Omental fat pad (tissue), 3 donors: ENCODE measurements at regions not wholly inside any gene's neighbourhood (a gene's known extent, or its start where the extent isn't known, plus 50 kb on each side); places are given as distances from the start of the nearest gene placed in this dataset.
"Not testable (repeated sequence)": the region's sequence is repeated elsewhere in the genome, so short reads cannot be mapped to it uniquely, and the experiment has no call there.

Experiments used
- ATAC-seq: fragments of 150-250 bp; one replicate; pipeline ENCODE4 v1.9.1; 2016; ENCODE audit warnings: mild to moderate bottlenecking, moderate library complexity; ENCODE audit not compliant: low FRiP score
- DNase-seq: peaks from one replicate; pipeline ENCODE4 v3.0.0-alpha.2; 2019; ENCODE audit warnings: low spot score
- TF ChIP-seq, protein P1 (sequence below), 3 donors: fragments of 450-650 bp; IDR thresholded peaks; one replicate each; pipeline ENCODE4 v1.5.1; 2016 to 2017; ENCODE audit warnings: antibody characterized with exemption in 3 of 3, mild to moderate bottlenecking in 3 of 3, moderate library complexity in 2 of 3

DNA sequence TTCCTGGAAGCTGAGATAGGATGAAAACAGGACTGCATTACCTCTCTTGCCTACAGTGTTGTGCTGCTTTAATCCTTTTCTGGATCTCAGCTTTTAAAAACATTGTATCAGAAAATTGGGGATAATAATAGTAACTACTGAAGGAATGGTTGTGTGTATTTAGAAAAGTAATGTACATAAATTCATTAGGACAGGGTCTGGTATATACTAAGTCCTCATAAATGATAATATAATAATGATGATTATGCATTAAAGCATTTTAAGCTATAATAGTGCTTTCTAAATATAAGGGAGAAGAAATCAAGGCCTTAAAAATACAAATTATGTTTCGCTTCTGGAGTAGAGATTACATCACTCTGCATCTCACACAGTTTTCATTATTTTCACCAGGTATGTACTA is 530.1 kb downstream of the ZNF385D start:
- ATAC-seq (no peak), DNase-seq (no peak)
- TF ChIP-seq, protein P1, sequence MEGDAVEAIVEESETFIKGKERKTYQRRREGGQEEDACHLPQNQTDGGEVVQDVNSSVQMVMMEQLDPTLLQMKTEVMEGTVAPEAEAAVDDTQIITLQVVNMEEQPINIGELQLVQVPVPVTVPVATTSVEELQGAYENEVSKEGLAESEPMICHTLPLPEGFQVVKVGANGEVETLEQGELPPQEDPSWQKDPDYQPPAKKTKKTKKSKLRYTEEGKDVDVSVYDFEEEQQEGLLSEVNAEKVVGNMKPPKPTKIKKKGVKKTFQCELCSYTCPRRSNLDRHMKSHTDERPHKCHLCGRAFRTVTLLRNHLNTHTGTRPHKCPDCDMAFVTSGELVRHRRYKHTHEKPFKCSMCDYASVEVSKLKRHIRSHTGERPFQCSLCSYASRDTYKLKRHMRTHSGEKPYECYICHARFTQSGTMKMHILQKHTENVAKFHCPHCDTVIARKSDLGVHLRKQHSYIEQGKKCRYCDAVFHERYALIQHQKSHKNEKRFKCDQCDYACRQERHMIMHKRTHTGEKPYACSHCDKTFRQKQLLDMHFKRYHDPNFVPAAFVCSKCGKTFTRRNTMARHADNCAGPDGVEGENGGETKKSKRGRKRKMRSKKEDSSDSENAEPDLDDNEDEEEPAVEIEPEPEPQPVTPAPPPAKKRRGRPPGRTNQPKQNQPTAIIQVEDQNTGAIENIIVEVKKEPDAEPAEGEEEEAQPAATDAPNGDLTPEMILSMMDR (IDR thresholded peaks at IDR 0.05), result no peak

DNA sequence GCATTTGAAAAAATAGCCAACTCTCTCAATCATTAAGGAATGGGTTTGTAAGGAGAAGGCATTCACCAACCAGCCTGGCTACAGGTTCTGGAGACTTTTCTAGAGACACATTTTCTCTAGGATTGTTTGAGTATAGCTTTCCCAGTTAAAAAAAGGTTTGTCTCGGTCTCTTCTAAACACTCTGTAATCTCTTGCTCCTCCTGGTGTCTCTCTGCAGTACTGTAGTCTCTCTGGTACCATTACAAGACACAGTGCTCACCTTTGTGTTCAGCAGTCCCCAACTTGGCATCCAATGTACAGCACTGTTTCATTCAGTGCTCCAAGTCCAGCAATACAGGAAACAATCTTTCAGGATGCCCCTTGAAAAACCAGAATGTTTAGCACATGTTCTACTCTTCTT is 534.4 kb downstream of the ZNF385D start:
- TF ChIP-seq, protein P1 (IDR thresholded peaks at IDR 0.05), result no peak
- DNase-seq, result no peak
- ATAC-seq, result no peak

DNA sequence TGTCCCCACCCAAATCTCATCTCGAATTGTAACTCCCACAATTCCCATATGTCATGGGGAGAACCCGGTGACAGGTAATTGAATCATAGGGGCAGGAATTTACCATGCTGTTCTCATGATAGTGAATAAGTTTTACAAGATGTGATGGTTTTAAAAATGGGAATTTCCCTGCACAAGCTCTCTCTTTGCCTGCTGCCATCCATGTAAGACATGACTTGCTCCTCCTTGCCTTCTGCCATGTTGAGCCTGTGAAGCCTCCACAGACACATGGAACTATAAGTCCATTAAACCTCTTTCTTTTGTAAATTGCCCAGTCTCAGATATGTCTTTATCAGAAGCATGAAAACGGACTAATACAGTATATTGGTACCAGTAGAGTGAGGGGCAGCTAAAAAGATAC is 546.9 kb downstream of the ZNF385D start:
- ATAC-seq, DNase-seq: not testable (repeated sequence)

DNA sequence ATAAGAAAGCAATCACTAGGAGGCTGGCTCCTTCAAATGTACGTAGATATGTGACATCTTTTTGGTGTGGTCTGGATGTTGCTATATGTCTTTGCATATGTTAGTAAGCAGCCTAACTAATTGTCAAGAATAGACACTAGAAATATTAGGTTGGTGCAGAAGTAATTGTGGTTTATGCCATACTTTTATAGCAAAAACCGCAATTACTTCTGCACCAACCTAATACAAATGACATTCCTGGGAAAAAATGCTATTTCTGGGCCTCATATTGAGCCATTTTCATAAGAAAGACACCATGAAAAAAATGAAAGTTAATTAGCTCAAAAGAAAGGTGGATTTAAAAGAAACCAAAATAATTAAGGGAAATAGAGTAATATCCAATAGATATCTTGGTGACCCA is 555.8 kb downstream of the ZNF385D start:
- DNase-seq (no peak), ATAC-seq (no peak)
- TF ChIP-seq, protein P1 (IDR thresholded peaks at IDR 0.05), result no peak

DNA sequence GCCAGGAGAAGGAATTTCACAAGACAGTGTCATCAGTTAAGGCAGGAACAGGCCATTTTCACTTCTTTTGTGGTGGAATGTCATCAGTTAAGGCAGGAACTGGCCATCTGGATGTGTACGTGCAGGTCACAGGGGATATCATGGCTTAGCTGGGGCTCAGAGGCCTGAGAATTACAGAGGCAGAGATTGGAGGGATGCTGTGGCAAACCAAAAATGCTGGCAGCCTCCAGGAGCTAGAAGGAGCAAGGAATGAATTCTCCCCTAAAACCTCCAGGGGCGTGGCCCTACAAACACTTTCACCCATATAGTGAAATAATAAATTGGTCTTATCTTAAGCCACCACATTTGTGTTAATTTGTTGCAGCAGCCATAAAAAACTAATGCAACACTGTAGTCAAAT is 557.0 kb downstream of the ZNF385D start:
- not testable (repeated sequence) for DNase-seq, ATAC-seq

DNA sequence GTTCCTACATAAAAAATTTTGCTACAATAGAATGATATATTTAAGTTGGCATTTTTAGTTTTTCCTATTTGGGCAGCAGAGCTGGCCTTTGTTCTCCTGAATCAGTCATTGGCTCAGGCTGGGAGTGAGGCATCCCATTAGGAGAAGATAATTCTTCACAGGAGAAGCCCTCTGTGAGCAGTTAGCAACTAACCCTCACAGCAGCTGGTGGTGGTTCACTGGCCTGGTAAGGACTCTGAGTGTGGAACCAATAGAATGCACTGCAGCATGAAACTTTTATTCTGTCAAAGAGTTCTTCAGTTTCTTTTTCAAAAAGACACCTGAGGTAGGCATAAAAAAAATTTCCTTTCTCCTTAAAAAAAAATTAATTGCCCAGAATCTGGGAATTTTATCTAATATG is 562.6 kb downstream of the ZNF385D start:
- no peak for DNase-seq
- no peak for ATAC-seq
- TF ChIP-seq, protein P1 (IDR thresholded peaks at IDR 0.05), result no peak

DNA sequence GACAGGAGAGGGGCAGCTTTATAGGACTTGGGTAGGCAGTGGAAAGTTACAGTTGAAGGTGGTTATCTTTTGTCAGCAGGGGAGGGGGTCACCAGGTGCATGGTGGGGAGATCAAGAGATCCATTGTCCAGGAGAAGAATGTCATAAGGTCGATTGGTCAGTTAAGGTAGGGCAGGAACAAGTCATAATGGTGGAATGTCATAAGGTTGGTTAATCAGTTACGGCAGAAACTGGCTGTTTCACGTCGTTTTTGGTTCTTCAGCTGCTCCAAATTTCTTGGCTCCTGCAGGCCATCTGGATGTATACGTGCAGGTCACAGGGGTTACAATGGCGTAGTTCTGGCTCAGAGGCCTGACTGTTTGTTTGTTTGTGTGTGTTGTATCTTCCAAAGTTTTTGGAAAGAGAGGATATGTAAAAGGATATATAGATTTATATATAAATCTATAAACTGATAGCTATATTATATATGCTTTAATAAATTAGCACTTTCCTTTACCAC is 565.1 kb downstream of the ZNF385D start:
- no peak for DNase-seq
- no peak for ATAC-seq
- TF ChIP-seq, protein P1 (IDR thresholded peaks at IDR 0.05), result no peak

DNA sequence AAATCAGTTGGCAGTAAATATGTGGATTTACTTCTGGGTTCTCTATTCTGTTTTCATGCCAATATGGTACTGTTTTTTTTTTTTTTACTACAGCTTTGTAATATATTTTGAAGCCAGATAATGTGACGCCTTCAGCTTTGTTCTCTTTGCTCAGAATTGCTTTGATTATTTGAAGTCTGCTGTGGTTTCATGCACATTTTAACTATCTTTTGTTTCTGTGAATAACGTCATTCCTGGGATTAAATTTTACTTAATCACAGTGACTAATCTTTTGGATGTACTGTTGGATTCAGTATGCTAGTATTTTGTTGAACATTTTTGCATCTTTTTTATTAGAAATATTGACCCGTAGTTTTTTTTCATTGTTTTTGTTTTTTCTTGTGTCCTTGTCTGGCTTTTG is 576.5 kb downstream of the ZNF385D start:
- ATAC-seq, result no peak
- TF ChIP-seq, protein P1 (IDR thresholded peaks at IDR 0.05), result no peak
- DNase-seq, result no peak
